Ishikawa (cell line): ENCODE measurements at regions not wholly inside any gene's neighbourhood (a gene's known extent, or its start where the extent isn't known, plus 50 kb on each side); places are given as distances from the start of the nearest gene placed in this dataset.
A peak's percentile ranks its signal among the peaks of the same experiment; 100 is the strongest.

ENCODE experiments used
- CEBPB ChIP-seq: IDR thresholded peaks from 2 replicates; pipeline ENCODE4 v1.6.1; 2012
- CREB1 ChIP-seq: IDR thresholded peaks from 2 replicates; pipeline ENCODE4 v1.6.1; 2012; ENCODE audit warnings: low read depth
- EGR1 ChIP-seq: IDR thresholded peaks from 2 replicates; pipeline ENCODE4 v1.6.1; 2012
- EP300 ChIP-seq: IDR thresholded peaks from 2 replicates; pipeline ENCODE4 v1.6.1; 2012; ENCODE audit warnings: borderline replicate concordance
- FOXM1 ChIP-seq: IDR thresholded peaks from 2 replicates; pipeline ENCODE4 v1.6.1; 2012; ENCODE audit warnings: low read depth, borderline replicate concordance
- MAX ChIP-seq: IDR thresholded peaks from 2 replicates; pipeline ENCODE4 v1.6.1; 2012
- NFIC ChIP-seq: IDR thresholded peaks from 2 replicates; pipeline ENCODE4 v1.6.1; 2012
- RAD21 ChIP-seq: IDR thresholded peaks from 2 replicates; pipeline ENCODE4 v1.6.1; 2012; ENCODE audit warnings: low read depth
- REST ChIP-seq: IDR thresholded peaks from 2 replicates; pipeline ENCODE4 v1.6.1; 2012; ENCODE audit warnings: low read depth, mild to moderate bottlenecking
- TAF1 ChIP-seq: IDR thresholded peaks from 2 replicates; pipeline ENCODE4 v1.6.1; 2012; ENCODE audit warnings: low read depth, mild to moderate bottlenecking
- TCF12 ChIP-seq: IDR thresholded peaks from 2 replicates; pipeline ENCODE4 v1.6.1; 2012; ENCODE audit warnings: low read depth
- TEAD4 ChIP-seq: IDR thresholded peaks from 2 replicates; pipeline ENCODE4 v1.6.1; 2012
- USF1 ChIP-seq: IDR thresholded peaks from 2 replicates; pipeline ENCODE4 v1.6.1; 2012
- YY1 ChIP-seq: IDR thresholded peaks from 2 replicates; pipeline ENCODE4 v1.6.1; 2012; ENCODE audit warnings: low read depth
- ZBTB7A ChIP-seq: IDR thresholded peaks from 2 replicates; pipeline ENCODE4 v1.6.1; 2012; ENCODE audit warnings: low read depth

- TF ChIP-seq MAX (no peak), TAF1 (no peak), EP300 (no peak), CEBPB (no peak), EGR1 (no peak), YY1 (no peak), ZBTB7A (no peak), RAD21 (no peak), CREB1 (no peak), USF1 (no peak), REST (no peak), TEAD4 (no peak)
These were observed 627.3 kb upstream of the RGS18 start for GRCh38 chr1:191530928-191531327.

- TF ChIP-seq TEAD4, result no peak
These were observed 625.0 kb upstream of the RGS18 start for GRCh38 chr1:191533254-191533653.

- TF ChIP-seq REST, result no peak
- TF ChIP-seq CEBPB, result no peak
- TF ChIP-seq RAD21, result no peak
- no peak for TF ChIP-seq TEAD4
- TF ChIP-seq NFIC, result no peak
- TF ChIP-seq CREB1, result no peak
- no peak for TF ChIP-seq TCF12
- TF ChIP-seq MAX, result no peak
These were observed 621.4 kb upstream of the RGS18 start for GRCh38 chr1:191536791-191537429.

- TF ChIP-seq NFIC, result peak; percentile 39
- no peak for TF ChIP-seq RAD21
These were observed 616.5 kb upstream of the RGS18 start for GRCh38 chr1:191541758-191542157.

- TF ChIP-seq USF1 (no peak), TAF1 (no peak), CREB1 (no peak), NFIC (no peak), CEBPB (no peak), ZBTB7A (no peak), RAD21 (no peak), FOXM1 (no peak), EGR1 (no peak)
These were observed 615.8 kb upstream of the RGS18 start for GRCh38 chr1:191542444-191542843.

GRCh38 chr1:191546803-191547202 is 611.5 kb upstream of the RGS18 start:
- TF ChIP-seq ZBTB7A (no peak), MAX (no peak), CREB1 (no peak), EP300 (no peak)

- TF ChIP-seq EP300 (no peak), RAD21 (no peak), REST (no peak), CREB1 (no peak), EGR1 (no peak), ZBTB7A (no peak), TAF1 (no peak)
These were observed 607.2 kb upstream of the RGS18 start for GRCh38 chr1:191551019-191551418.
